Suprapubic skin (tissue), 4 donors: ENCODE measurements at regions not wholly inside any gene's neighbourhood (a gene's known extent, or its start where the extent isn't known, plus 50 kb on each side); places are given as distances from the start of the nearest gene placed in this dataset.

Experiments
- DNase-seq, 2 donors: peaks; one replicate each; pipeline ENCODE4 v3.0.0-alpha.2; 2019; ENCODE audit warnings: low spot score in 2 of 2
- H3K27ac ChIP-seq: fragments of 200-600 bp; sonication (generic); one replicate; pipeline ENCODE4 v1.5.1; 2019
- H3K27me3 ChIP-seq: fragments of 200-600 bp; sonication (generic); one replicate; pipeline ENCODE4 v1.5.1; 2019
- H3K36me3 ChIP-seq: fragments of 200-600 bp; sonication (generic); one replicate; pipeline ENCODE4 v1.5.1; 2019
- H3K4me1 ChIP-seq: fragments of 200-600 bp; sonication (generic); one replicate; pipeline ENCODE4 v1.5.1; 2019
- H3K4me3 ChIP-seq: fragments of 200-600 bp; sonication (generic); one replicate; pipeline ENCODE4 v1.5.1; 2019; ENCODE audit warnings: mild to moderate bottlenecking
- H3K9me3 ChIP-seq: fragments of 200-600 bp; sonication (generic); one replicate; pipeline ENCODE4 v1.5.1; 2019
- CTCF ChIP-seq, 2 donors: fragments of 200-600 bp in 1 of 2; fragments of 450-650 bp in 1 of 2; sonication (generic) in 1 of 2; IDR thresholded peaks; one replicate each; pipeline ENCODE4 v1.5.1; 2016 to 2019; ENCODE audit warnings: antibody characterized with exemption in 2 of 2, mild to moderate bottlenecking in 1 of 2, moderate library complexity in 1 of 2
- EP300 ChIP-seq: sonication (generic); formaldehyde crosslinking; IDR thresholded peaks from one replicate; pipeline ENCODE4 v1.6.1; 2017; ENCODE audit warnings: antibody characterized with exemption
- POLR2A ChIP-seq, 2 donors: fragments of 450-650 bp; IDR thresholded peaks; one replicate each; pipeline ENCODE4 v1.6.1; 2017; ENCODE audit warnings: antibody characterized with exemption in 2 of 2, mild to moderate bottlenecking in 2 of 2, moderate library complexity in 2 of 2
- POLR2AphosphoS5 ChIP-seq, 3 donors: sonication (generic); formaldehyde crosslinking; IDR thresholded peaks; one replicate each; pipeline ENCODE4 v1.6.1; 2017; ENCODE audit warnings: antibody characterized with exemption in 3 of 3
- WGBS: methylation state at CpG from one replicate; pipeline ENCODE4 v1.1.5; 2018; 5-methylcytosine and 5-hydroxymethylcytosine counted together

DNA sequence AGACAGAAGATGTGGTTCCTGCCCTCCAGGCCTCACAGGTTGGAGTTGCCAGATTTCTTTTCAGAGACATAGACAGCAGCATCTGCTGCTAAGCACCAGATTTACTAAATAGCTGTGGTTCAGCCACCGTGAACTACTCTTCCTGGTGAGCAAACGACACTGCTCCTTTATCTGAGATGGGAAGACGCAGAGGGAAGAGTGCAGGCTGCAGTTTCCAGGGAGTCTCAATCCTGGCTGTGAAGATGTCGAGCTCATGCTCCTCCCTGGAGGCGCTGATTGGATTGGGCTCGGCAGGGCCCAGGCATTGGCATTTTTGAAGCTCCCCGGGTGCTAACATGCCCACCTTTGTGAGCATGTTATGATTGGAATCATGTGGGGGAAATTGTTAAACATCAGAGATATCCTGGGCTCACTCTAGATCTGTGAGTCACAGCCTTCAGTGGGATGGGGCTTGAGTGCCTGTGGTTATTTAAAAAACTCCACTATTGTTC lies 314.8 kb downstream of the TSN start:
- no peaks in the 10 kb centered on the region for H3K36me3 ChIP-seq
- 69% methylated on average over 7 of the region's 7 CpGs for WGBS
- H3K4me1 ChIP-seq = no peaks in the 10 kb centered on the region
- no peak for TF ChIP-seq CTCF (IDR thresholded peaks at IDR 0.05)
- no peak for TF ChIP-seq EP300
- DNase-seq = no peak
- H3K27me3 ChIP-seq = no peaks in the 10 kb centered on the region
- H3K4me3 ChIP-seq = no peak overlapping the region
- H3K27ac ChIP-seq = no peak overlapping the region
- H3K9me3 ChIP-seq = no peaks in the 10 kb centered on the region

DNA sequence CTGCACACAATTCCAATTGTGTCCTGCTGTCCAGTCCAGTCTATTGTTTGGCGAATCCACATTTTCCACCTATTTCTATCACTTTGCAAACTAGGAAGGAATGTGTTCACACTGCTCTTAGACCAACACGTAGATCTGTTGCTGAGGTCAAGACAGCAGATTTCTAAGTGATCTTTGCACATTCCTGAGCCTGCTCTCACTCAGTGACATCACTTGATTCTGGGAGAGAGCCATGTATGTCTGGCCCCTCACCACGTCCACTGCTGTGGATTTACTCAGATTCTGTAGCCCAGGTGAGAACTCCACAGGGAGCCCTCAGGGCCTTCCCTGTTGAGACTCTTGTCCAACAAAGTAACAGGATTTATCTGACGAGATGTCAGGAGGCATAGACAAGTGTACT lies 317.2 kb downstream of the TSN start:
- no peaks in the 10 kb centered on the region for H3K4me1 ChIP-seq
- no peak for DNase-seq
- no peaks in the 10 kb centered on the region for H3K9me3 ChIP-seq
- H3K36me3 ChIP-seq = no peaks in the 10 kb centered on the region
- TF ChIP-seq EP300 (no peak), POLR2AphosphoS5 (IDR thresholded peaks at IDR 0.05) (no peak), POLR2A (IDR thresholded peaks at IDR 0.05) (no peak), CTCF (IDR thresholded peaks at IDR 0.05) (no peak)
- no peak overlapping the region for H3K4me3 ChIP-seq
- H3K27ac ChIP-seq = no peak overlapping the region
- 75% methylated on average over 4 of the region's 4 CpGs for whole genome bisulfite sequencing
- no peaks in the 10 kb centered on the region for H3K27me3 ChIP-seq

DNA sequence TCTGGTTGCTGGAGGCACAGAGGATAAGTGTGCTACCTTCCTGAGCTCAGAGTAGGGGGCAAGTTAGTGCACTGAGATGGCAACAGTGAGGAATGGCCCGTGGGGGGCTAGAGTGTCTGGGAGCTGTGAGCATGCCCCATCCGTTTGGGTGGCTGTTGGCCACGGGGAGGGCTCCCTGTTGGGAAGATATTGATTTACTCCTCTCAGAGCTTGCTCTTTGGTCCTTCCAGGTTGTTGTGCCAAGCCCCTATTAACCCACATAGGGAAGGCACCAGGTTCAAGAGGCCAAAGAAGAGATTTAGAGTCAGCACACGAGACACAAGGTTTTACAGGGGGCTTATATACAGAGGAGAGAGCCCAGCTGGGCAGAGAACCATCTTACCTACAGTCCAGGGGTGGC lies 318.8 kb downstream of the TSN start:
- Histone ChIP-seq H3K36me3 (no peaks in the 10 kb centered on the region), H3K9me3 (no peaks in the 10 kb centered on the region), H3K4me3 (no peak overlapping the region), H3K27me3 (no peaks in the 10 kb centered on the region), H3K27ac (no peak overlapping the region), H3K4me1 (no peaks in the 10 kb centered on the region)
- TF ChIP-seq POLR2A (IDR thresholded peaks at IDR 0.05) (no peak), EP300 (no peak), CTCF (IDR thresholded peaks at IDR 0.05) (no peak), POLR2AphosphoS5 (IDR thresholded peaks at IDR 0.05) (no peak)
- 67% methylated on average over 3 of the region's 4 CpGs for WGBS
- no peak for DNase-seq

GRCh38 chr2:122075381-122075780 lies 319.9 kb downstream of the TSN start:
- H3K27ac ChIP-seq = no peak overlapping the region
- DNase-seq = no peak
- no peaks in the 10 kb centered on the region for H3K9me3 ChIP-seq
- H3K4me3 ChIP-seq = no peak overlapping the region
- 85% methylated on average over 4 of the region's 4 CpGs for WGBS
- no peaks in the 10 kb centered on the region for H3K4me1 ChIP-seq
- TF ChIP-seq CTCF (IDR thresholded peaks at IDR 0.05) = no peak
- TF ChIP-seq EP300 = no peak
- TF ChIP-seq POLR2AphosphoS5 (IDR thresholded peaks at IDR 0.05) = no peak
- TF ChIP-seq POLR2A (IDR thresholded peaks at IDR 0.05) = no peak
- H3K36me3 ChIP-seq = no peaks in the 10 kb centered on the region
- H3K27me3 ChIP-seq = no peaks in the 10 kb centered on the region

- H3K4me3 ChIP-seq = no peak overlapping the region
- H3K4me1 ChIP-seq = no peaks in the 10 kb centered on the region
- no peaks in the 10 kb centered on the region for H3K9me3 ChIP-seq
- no peaks in the 10 kb centered on the region for H3K27me3 ChIP-seq
- 92% methylated on average over 3 of the region's 3 CpGs for WGBS
- no peak for TF ChIP-seq POLR2AphosphoS5 (IDR thresholded peaks at IDR 0.05)
- TF ChIP-seq CTCF (IDR thresholded peaks at IDR 0.05) = no peak
- no peak for TF ChIP-seq EP300
- no peak for TF ChIP-seq POLR2A (IDR thresholded peaks at IDR 0.05)
- H3K36me3 ChIP-seq = no peaks in the 10 kb centered on the region
- no peak overlapping the region for H3K27ac ChIP-seq
- DNase-seq = no peak
Observed at GRCh38 chr2:122077114-122077513, 321.7 kb downstream of the TSN start.
